WERI-Rb-1 (cell line): ENCODE measurements at regions not wholly inside any gene's neighbourhood (a gene's known extent, or its start where the extent isn't known, plus 50 kb on each side); places are given as distances from the start of the nearest gene placed in this dataset.

Source experiments
- DNase-seq: peaks from one replicate; pipeline ENCODE4 v3.0.0-alpha.2; 2020
- H3K27ac ChIP-seq: fragments of 250-450 bp; sonication (Bioruptor Pico); 2 replicates; pipeline ENCODE4 v1.5.1; 2020; ENCODE audit warnings: mild to moderate bottlenecking, moderate library complexity
- H3K27me3 ChIP-seq: fragments of 250-450 bp; sonication (Bioruptor Pico); 2 replicates; pipeline ENCODE4 v1.5.1; 2021; ENCODE audit warnings: mild to moderate bottlenecking, low read depth, moderate library complexity; ENCODE audit not compliant: insufficient read depth, severe bottlenecking
- H3K36me3 ChIP-seq: fragments of 250-450 bp; sonication (Bioruptor Pico); 2 replicates; pipeline ENCODE4 v1.5.1; 2020; ENCODE audit warnings: mild to moderate bottlenecking, moderate library complexity
- H3K4me3 ChIP-seq: 2 replicates; pipeline ENCODE4 v1.5.1; 2011; ENCODE audit warnings: low read depth, mild to moderate bottlenecking, control low read depth, low read length
- H3K9me3 ChIP-seq: fragments of 250-450 bp; sonication (Bioruptor Pico); 2 replicates; pipeline ENCODE4 v1.5.1; 2021; ENCODE audit warnings: mild to moderate bottlenecking, moderate library complexity; ENCODE audit not compliant: severe bottlenecking
- CTCF ChIP-seq: IDR thresholded peaks from 2 replicates; pipeline ENCODE4 v1.5.1; 2011; ENCODE audit warnings: low read depth, mild to moderate bottlenecking, control low read depth, inconsistent platforms, low read length

GRCh38 chr16:6841392-6841791 lies 491.3 kb upstream of the RBFOX1 start:
- Histone ChIP-seq H3K27ac (no peak overlapping the region), H3K9me3 (no peaks in the 10 kb centered on the region), H3K4me3 (no peak overlapping the region), H3K36me3 (no peaks in the 10 kb centered on the region), H3K27me3 (no peaks in the 10 kb centered on the region)
- TF ChIP-seq CTCF, result no peak
- no peak for DNase-seq

GRCh38 chr16:6837722-6838121 lies 494.9 kb upstream of the RBFOX1 start:
- Histone ChIP-seq H3K27ac (no peak overlapping the region), H3K36me3 (no peaks in the 10 kb centered on the region), H3K4me3 (no peak overlapping the region), H3K9me3 (no peaks in the 10 kb centered on the region), H3K27me3 (no peaks in the 10 kb centered on the region)
- TF ChIP-seq CTCF, result no peak
- no peak for DNase-seq

GRCh38 chr16:6836766-6837165 lies 495.9 kb upstream of the RBFOX1 start:
- no peaks in the 10 kb centered on the region for H3K9me3 ChIP-seq
- no peaks in the 10 kb centered on the region for H3K27me3 ChIP-seq
- TF ChIP-seq CTCF, result no peak
- H3K36me3 ChIP-seq, result no peaks in the 10 kb centered on the region
- no peak overlapping the region for H3K27ac ChIP-seq
- no peak overlapping the region for H3K4me3 ChIP-seq
- DNase-seq, result no peak

- DNase-seq, result no peak
- Histone ChIP-seq H3K27ac (no peak overlapping the region), H3K4me3 (no peak overlapping the region), H3K9me3 (no peaks in the 10 kb centered on the region), H3K36me3 (no peaks in the 10 kb centered on the region), H3K27me3 (no peaks in the 10 kb centered on the region)
- TF ChIP-seq CTCF, result no peak
These were observed 496.7 kb upstream of the RBFOX1 start for GRCh38 chr16:6835941-6836340.

GRCh38 chr16:6835516-6835915 lies 497.1 kb upstream of the RBFOX1 start:
- Histone ChIP-seq H3K27me3 (no peaks in the 10 kb centered on the region), H3K4me3 (no peak overlapping the region), H3K27ac (no peak overlapping the region), H3K9me3 (no peaks in the 10 kb centered on the region), H3K36me3 (no peaks in the 10 kb centered on the region)
- DNase-seq, result no peak
- TF ChIP-seq CTCF, result no peak

GRCh38 chr16:6828690-6829089 lies 504.0 kb upstream of the RBFOX1 start:
- Histone ChIP-seq H3K36me3 (no peaks in the 10 kb centered on the region), H3K27me3 (no peaks in the 10 kb centered on the region)
- TF ChIP-seq CTCF, result no peak

More at GRCh38 chr16:6828690-6829089, 504.0 kb upstream of the RBFOX1 start:
- no peak for DNase-seq
- Histone ChIP-seq H3K9me3 (no peaks in the 10 kb centered on the region), H3K27ac (no peak overlapping the region), H3K4me3 (no peak overlapping the region)
